HCT116 (cell line): ENCODE measurements at regions not wholly inside any gene's neighbourhood (a gene's known extent, or its start where the extent isn't known, plus 50 kb on each side); places are given as distances from the start of the nearest gene placed in this dataset.

Experiments
- ATAC-seq: fragments of 200-7000 bp; cut with Tn5 transposase; 2 replicates; pipeline ENCODE4 v1.9.1; 2020; ENCODE audit warnings: mild to moderate bottlenecking, moderate library complexity
- BruUV-seq: library from RNA; stranded (reverse); fragments of 400-500 nt; replicated peaks from 2 replicates; lab custom pipeline; 2021; lab: Mats Ljungman, UMichigan
- CTCF ChIA-PET: fragments of 300-600 bp; sonication (Branson Sonifier 250); formaldehyde crosslinking; loops from one replicate; lab custom pipeline; 2021; ENCODE audit warnings: antibody characterized with exemption; lab: Charles Lee
- POLR2A ChIA-PET: fragments of 300-600, 350-600 bp; sonication (Branson Sonifier 250); formaldehyde crosslinking; loops from one replicate; lab custom pipeline; 2021; ENCODE audit warnings: antibody characterized with exemption; lab: Charles Lee
- RAD21 ChIA-PET, 2 experiments: fragments of 300-600 bp; sonication (Branson Sonifier 250); formaldehyde crosslinking; loops; one replicate each; lab custom pipeline; 2023; ENCODE audit warnings: low total read pairs in 2 of 2; ENCODE audit not compliant: uncharacterized antibody in 2 of 2, unreplicated experiment in 2 of 2, low non-redundant PET in 1 of 2; lab: Charles Lee
- DNase-seq: peaks from one replicate; pipeline ENCODE4 v3.0.0-alpha.2; 2010; ENCODE audit warnings: low read depth, low spot score
- H2AFZ ChIP-seq: fragments of 200-600 bp; shearing (Covaris generic), sonication (generic); 2 replicates; pipeline ENCODE4 v1.6.1; 2017; ENCODE audit warnings: low read depth, mixed run types, mixed read lengths, antibody characterized with exemption, low read length; ENCODE audit not compliant: poor library complexity, severe bottlenecking
- H3K27ac ChIP-seq: 2 replicates; pipeline ENCODE4 v1.5.1; 2012; ENCODE audit warnings: low read depth, low read length
- H3K27me3 ChIP-seq: fragments of 200-600 bp; sonication (generic); 2 replicates; pipeline ENCODE4 v1.6.1; 2016; ENCODE audit warnings: mixed run types, low read length, mixed read lengths; ENCODE audit not compliant: insufficient read depth
- H3K36me3 ChIP-seq, 2 experiments: fragments of 200-500 bp in 1 of 2; fragments of 200-600 bp in 1 of 2; sonication (Bioruptor generic) in 1 of 2; sonication (generic) in 1 of 2; 2 replicates each; pipeline versions ENCODE4 v1.5.1 to v1.6.1; 2014 to 2016; ENCODE audit warnings: low read length in 2 of 2, inconsistent platforms in 1 of 2, mixed read lengths in 1 of 2, mixed run types in 1 of 2; ENCODE audit not compliant: insufficient read depth in 2 of 2, control insufficient read depth in 1 of 2
- H3K4me1 ChIP-seq, 2 experiments: fragments of 200-600 bp in 1 of 2; sonication (generic) in 1 of 2; 2 replicates each; pipeline versions ENCODE4 v1.5.1 to v1.6.1; 2012 to 2017; ENCODE audit warnings: low read length in 2 of 2, inconsistent platforms in 1 of 2, mild to moderate bottlenecking in 1 of 2, mixed read lengths in 1 of 2, mixed run types in 1 of 2, moderate library complexity in 1 of 2; ENCODE audit not compliant: insufficient read depth in 2 of 2, control insufficient read depth in 1 of 2
- H3K4me2 ChIP-seq: fragments of 200-600 bp; sonication (generic); 2 replicates; pipeline ENCODE4 v1.6.1; 2017; ENCODE audit warnings: mixed run types, low read length, mixed read lengths
- H3K4me3 ChIP-seq, 2 experiments: fragments of 200-600 bp in 1 of 2; sonication (generic) in 1 of 2; replicated peaks in 1 of 2; 2 replicates each; pipeline ENCODE4 v1.5.1; 2011 to 2016; ENCODE audit warnings: low read length in 2 of 2, control low read depth in 1 of 2, low read depth in 1 of 2, mild to moderate bottlenecking in 1 of 2, mixed read lengths in 1 of 2, mixed run types in 1 of 2
- H3K79me2 ChIP-seq: fragments of 200-600 bp; sonication (generic); 2 replicates; pipeline ENCODE4 v1.6.1; 2017; ENCODE audit warnings: mild to moderate bottlenecking, mixed run types, low read length, moderate library complexity, mixed read lengths; ENCODE audit not compliant: insufficient read depth
- H3K9ac ChIP-seq: fragments of 200-600 bp; sonication (generic); 2 replicates; pipeline ENCODE4 v1.6.1; 2016; ENCODE audit warnings: low read length, mixed read lengths
- H3K9me2 ChIP-seq: fragments of 200-600 bp; sonication (generic), shearing (Covaris generic); 2 replicates; pipeline ENCODE4 v1.6.1; 2017; ENCODE audit warnings: mixed run types, mild to moderate bottlenecking, moderate library complexity; ENCODE audit not compliant: insufficient read depth
- H3K9me3 ChIP-seq, 2 experiments: fragments of 200-500 bp in 1 of 2; fragments of 200-600 bp in 1 of 2; sonication (Bioruptor generic) in 1 of 2; sonication (generic) in 1 of 2; 2 replicates each; pipeline ENCODE4 v1.6.1; 2014 to 2017; ENCODE audit warnings: low read length in 2 of 2, mixed read lengths in 2 of 2, inconsistent platforms in 1 of 2, low read depth in 1 of 2, mild to moderate bottlenecking in 1 of 2, mixed run types in 1 of 2, moderate library complexity in 1 of 2; ENCODE audit not compliant: control insufficient read depth in 1 of 2, insufficient read depth in 1 of 2
- H4K20me1 ChIP-seq: fragments of 200-600 bp; sonication (generic), shearing (Covaris generic); 2 replicates; pipeline ENCODE4 v1.6.1; 2017; ENCODE audit warnings: mixed run types, mild to moderate bottlenecking, moderate library complexity; ENCODE audit not compliant: insufficient read depth
- ATF3 ChIP-seq: IDR thresholded peaks from 2 replicates; pipeline ENCODE4 v1.6.1; 2012
- CEBPB ChIP-seq: IDR thresholded peaks from 2 replicates; pipeline ENCODE4 v1.6.1; 2012; ENCODE audit warnings: low read depth
- CTCF ChIP-seq, 3 experiments: fragments of 200-600 bp in 1 of 3; sonication (generic) in 1 of 3; IDR thresholded peaks in 2 of 3; conservative IDR thresholded peaks in 1 of 3; 2 replicates each; pipeline ENCODE4 v1.5.1; 2012 to 2017; ENCODE audit warnings: low read depth in 2 of 3, low read length in 2 of 3, antibody characterized with exemption in 1 of 3, borderline replicate concordance in 1 of 3, control low read depth in 1 of 3, mild to moderate bottlenecking in 1 of 3, mixed read lengths in 1 of 3, mixed run types in 1 of 3, moderate library complexity in 1 of 3; ENCODE audit not compliant: insufficient read depth in 1 of 3
- EGR1 ChIP-seq: IDR thresholded peaks from 2 replicates; pipeline ENCODE4 v1.6.1; 2012; ENCODE audit warnings: low read depth
- ELF1 ChIP-seq: IDR thresholded peaks from 2 replicates; pipeline ENCODE4 v1.6.1; 2012; ENCODE audit warnings: low read depth, borderline replicate concordance
- EZH2 ChIP-seq: fragments of 200-600 bp; sonication (generic); IDR thresholded peaks from 2 replicates; pipeline ENCODE4 v1.6.1; 2017; ENCODE audit warnings: antibody characterized with exemption, mixed run types
- EZH2phosphoT487 ChIP-seq: fragments of 200-600 bp; IDR thresholded peaks from 2 replicates; pipeline ENCODE4 v1.6.1; 2018; ENCODE audit warnings: antibody characterized with exemption, borderline replicate concordance
- JUND ChIP-seq: IDR thresholded peaks from 2 replicates; pipeline ENCODE4 v1.6.1; 2012
- POLR2A ChIP-seq: IDR thresholded peaks from 2 replicates; pipeline ENCODE4 v1.7.0; 2011; ENCODE audit warnings: borderline replicate concordance; ENCODE audit not compliant: insufficient read depth, insufficient read length; ENCODE audit errors: extremely low read depth
- RAD21 ChIP-seq: IDR thresholded peaks from 2 replicates; pipeline ENCODE4 v1.6.1; 2012; ENCODE audit warnings: low read depth, mild to moderate bottlenecking
- SIN3A ChIP-seq: IDR thresholded peaks from 2 replicates; pipeline ENCODE4 v1.6.1; 2012; ENCODE audit warnings: low read depth
- YY1 ChIP-seq: IDR thresholded peaks from 2 replicates; pipeline ENCODE4 v1.6.1; 2011; ENCODE audit warnings: low read length, low read depth, moderate library complexity, mild to moderate bottlenecking; ENCODE audit not compliant: insufficient replicate concordance; ENCODE audit errors: extremely low read depth
- ZBTB33 ChIP-seq: IDR thresholded peaks from 2 replicates; pipeline ENCODE4 v1.6.1; 2011; ENCODE audit warnings: mild to moderate bottlenecking, low read length, moderate library complexity; ENCODE audit not compliant: insufficient replicate concordance; ENCODE audit errors: extremely low read depth
- ZFX ChIP-seq: fragments of 450-650 bp; IDR thresholded peaks from 2 replicates; pipeline ENCODE4 v1.6.1; 2017
- ZNF274 ChIP-seq: fragments of 200-500 bp; sonication (Bioruptor generic); IDR thresholded peaks from 2 replicates; pipeline ENCODE4 v1.6.1; 2014; ENCODE audit warnings: mild to moderate bottlenecking, low read depth, low read length, inconsistent platforms
- intact Hi-C: fragments of 100-400 bp; cut with micrococcal nuclease; formaldehyde crosslinking; loops from 2 replicates; pipeline ENCODE4 v1.10.0; 2022

- RAD21 ChIA-PET, result no interaction called here
- no peaks in the 10 kb centered on the region for H3K9me3 ChIP-seq
- no peaks in the 10 kb centered on the region for H3K36me3 ChIP-seq
- no peak overlapping the region for H3K4me3 ChIP-seq
- no peaks in the 10 kb centered on the region for H3K9me2 ChIP-seq
- H4K20me1 ChIP-seq, result no peaks in the 10 kb centered on the region
- no peak overlapping the region for H3K9ac ChIP-seq
- H3K27me3 ChIP-seq, result no peaks in the 10 kb centered on the region
- DNase-seq (no peak), ATAC-seq (no peak)
- H2AFZ ChIP-seq, result peak overlapping the region; percentile 19
- POLR2A ChIA-PET, result no interaction called here
- TF ChIP-seq JUND (no peak), CEBPB (0 out of 2 replicates have a peak, but pooled peaks have one; percentile 4)
- no peaks in the 10 kb centered on the region for H3K79me2 ChIP-seq
- no peak overlapping the region for H3K27ac ChIP-seq
- intact Hi-C loops, result no loop called here
- CTCF ChIA-PET, result no interaction called here
- no TSS peak for BruUV-seq
- H3K4me2 ChIP-seq, result peak overlapping the region; percentile 29; the same call in 1 of the 2 replicates
- H3K4me1 ChIP-seq, result peaks cover 0 to 14% of the 10 kb centered on the region in 2 experiments; a peak in 2 of 4 replicates
Observed at GRCh38 chr12:85621041-85621440, 215.2 kb downstream of the RASSF9 start.

GRCh38 chr12:85623763-85624162, 212.4 kb downstream of the RASSF9 start:
- ChIA-PET CTCF (no interaction called here), RAD21 (no interaction called here), POLR2A (no interaction called here)
- no peaks in the 10 kb centered on the region for H4K20me1 ChIP-seq
- no peaks in the 10 kb centered on the region for H3K79me2 ChIP-seq
- peaks cover 6 to 32% of the 10 kb centered on the region in 2 experiments; a peak in 2 of 4 replicates for H3K4me1 ChIP-seq
- no peak for DNase-seq
- H3K27me3 ChIP-seq, result no peaks in the 10 kb centered on the region
- no peak overlapping the region for H3K9ac ChIP-seq
- H3K36me3 ChIP-seq, result no peaks in the 10 kb centered on the region
- H3K4me3 ChIP-seq, result no peak overlapping the region
- no peaks in the 10 kb centered on the region for H3K9me3 ChIP-seq
- H2AFZ ChIP-seq, result no peak overlapping the region
- H3K27ac ChIP-seq, result no peak overlapping the region
- no peak overlapping the region for H3K4me2 ChIP-seq
- TF ChIP-seq ZBTB33, result no peak
- no peak for TF ChIP-seq POLR2A
- TF ChIP-seq CTCF (IDR thresholded peaks at IDR 0.05 in 2 of 3, conservative IDR thresholded peaks at IDR 0.05 in 1 of 3; ENCODE audit: borderline replicate concordance in 1 of 3, insufficient read depth in 1 of 3, low read depth in 2 of 3, low read length in 2 of 3), result no peak
- TF ChIP-seq ATF3, result no peak
- no peak for TF ChIP-seq RAD21
- no peak for TF ChIP-seq ZNF274
- no peak for TF ChIP-seq EZH2phosphoT487
- no peak for TF ChIP-seq ELF1
- TF ChIP-seq YY1, result no peak
- TF ChIP-seq EZH2, result no peak
- TF ChIP-seq ZFX, result no peak
- TF ChIP-seq CEBPB, result no peak
- TF ChIP-seq SIN3A, result no peak
- no peak for TF ChIP-seq EGR1
- ATAC-seq, result no peak
- intact Hi-C loops, result no loop called here
- no TSS peak for BruUV-seq
- H3K9me2 ChIP-seq, result no peaks in the 10 kb centered on the region
